Activated CD4-positive, alpha-beta T cell treated with anti-CD3 and anti-CD28 coated beads for 48 hours (primary cell): ENCODE measurements at regions not wholly inside any gene's neighbourhood (a gene's known extent, or its start where the extent isn't known, plus 50 kb on each side); places are given as distances from the start of the nearest gene placed in this dataset.
"Not testable (repeated sequence)": the region's sequence is repeated elsewhere in the genome, so short reads cannot be mapped to it uniquely, and the experiment has no call there.

ENCODE experiments used
- DNase-seq: peaks from one replicate; pipeline ENCODE4 v3.0.0-alpha.2; 2020

DNA sequence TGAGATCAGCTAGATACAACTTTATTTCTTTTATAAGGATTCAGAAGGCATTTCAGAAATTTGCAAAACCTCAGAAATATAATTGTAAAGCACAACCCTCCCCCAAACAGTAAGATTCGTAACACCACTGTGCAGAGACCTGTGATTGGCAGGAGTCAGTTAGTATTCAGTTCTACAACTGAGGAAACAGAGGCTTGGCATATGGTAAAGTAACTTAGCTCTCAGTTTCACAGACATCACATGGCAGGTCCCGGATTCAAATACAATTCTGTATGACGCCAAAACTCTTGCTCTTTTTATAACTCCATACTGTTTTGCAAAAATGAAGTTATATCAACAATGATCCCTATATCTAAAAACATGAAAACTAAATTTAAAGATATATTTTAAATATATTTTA lies 225.6 kb upstream of the LMCD1 start:
- DNase-seq = no peak

DNA sequence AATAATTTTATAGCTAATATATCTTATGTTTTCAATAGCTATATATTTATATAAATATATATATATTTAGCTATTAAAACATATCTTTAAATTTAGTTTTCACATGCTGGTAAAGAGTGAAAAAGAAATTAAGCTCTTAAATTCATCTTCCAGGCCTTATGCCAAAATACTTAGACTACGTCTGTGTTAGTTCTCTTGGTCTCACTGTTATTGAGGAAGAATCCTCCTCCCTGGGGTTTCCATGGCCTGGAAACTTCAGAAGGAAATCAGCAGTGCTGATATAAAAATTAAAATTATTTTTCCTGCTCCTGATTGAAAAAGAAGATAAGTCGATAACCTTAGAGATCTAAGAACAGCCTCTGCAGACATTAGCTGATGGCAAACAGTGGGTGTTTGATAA lies 225.1 kb upstream of the LMCD1 start:
- DNase-seq = no peak

DNA sequence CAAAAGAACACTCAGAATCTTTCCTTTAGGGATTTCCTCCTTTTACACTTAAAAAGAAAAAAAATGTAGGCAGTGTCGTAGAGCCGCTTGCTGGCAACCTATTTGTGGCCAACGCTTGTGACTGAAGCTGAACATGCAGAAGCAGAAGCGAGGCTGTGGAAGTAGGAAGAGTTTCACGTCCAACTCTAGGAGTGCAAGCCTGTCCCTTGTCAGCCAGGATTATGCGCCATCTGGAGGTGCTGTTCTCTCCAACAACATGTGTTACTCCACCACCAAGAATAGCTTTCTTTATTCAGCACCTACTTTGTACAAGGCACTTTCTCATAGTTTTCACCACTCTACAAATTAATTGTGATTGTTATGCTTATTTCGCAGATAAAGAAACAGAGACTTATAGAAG lies 223.2 kb upstream of the LMCD1 start:
- DNase-seq = no peak

DNA sequence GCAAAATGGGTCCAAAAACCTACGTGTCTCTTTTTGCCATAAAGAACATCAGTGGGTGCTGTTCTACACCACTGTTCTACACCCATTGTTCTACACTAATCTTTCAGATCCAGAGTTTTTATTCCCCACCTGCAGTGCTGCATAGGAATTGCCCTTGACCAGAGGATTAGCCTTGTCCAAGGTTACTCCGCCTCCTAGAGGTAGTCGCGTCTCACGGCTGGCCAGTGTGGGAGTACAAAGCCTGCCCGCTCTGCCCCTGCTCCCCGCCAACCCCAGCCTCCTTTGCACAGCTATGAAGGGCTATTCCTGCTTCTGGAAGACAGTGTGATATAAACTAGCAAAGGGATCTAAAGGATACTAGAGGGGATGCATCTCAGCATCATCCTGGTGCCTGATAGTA lies 222.1 kb upstream of the LMCD1 start:
- DNase-seq = no peak

DNA sequence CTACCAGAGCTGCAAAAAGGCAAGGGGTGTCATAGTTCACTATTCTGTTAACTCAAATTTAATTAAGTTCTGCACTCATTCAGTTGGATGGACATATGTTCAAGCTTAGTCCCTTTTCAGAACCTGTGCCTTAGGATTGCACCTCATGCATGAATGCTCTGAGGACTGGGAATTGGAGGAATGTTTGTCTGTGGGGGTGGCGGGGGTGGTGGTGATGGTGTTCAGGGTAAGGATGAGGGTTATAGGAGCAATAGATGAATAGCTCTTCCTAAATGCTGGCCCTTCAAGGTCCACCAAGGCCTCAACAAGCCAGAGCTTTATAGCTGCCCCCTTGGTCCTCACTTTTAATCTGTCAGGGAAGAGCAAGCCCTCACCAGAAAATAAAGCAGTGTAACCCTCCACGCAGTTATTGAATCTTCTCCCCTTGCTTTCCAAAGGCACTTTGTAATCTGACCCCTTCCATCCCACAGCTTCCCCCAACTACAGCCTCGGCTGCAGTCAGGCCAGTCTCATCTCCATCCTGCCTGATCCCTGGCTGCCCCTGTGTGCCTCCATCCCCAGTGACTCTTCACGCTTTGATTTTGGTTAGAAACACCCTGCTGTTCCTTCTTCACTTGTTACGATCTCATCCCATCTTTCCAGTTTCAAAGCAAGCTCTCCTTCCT lies 221.6 kb upstream of the LMCD1 start:
- no peak for DNase-seq

DNA sequence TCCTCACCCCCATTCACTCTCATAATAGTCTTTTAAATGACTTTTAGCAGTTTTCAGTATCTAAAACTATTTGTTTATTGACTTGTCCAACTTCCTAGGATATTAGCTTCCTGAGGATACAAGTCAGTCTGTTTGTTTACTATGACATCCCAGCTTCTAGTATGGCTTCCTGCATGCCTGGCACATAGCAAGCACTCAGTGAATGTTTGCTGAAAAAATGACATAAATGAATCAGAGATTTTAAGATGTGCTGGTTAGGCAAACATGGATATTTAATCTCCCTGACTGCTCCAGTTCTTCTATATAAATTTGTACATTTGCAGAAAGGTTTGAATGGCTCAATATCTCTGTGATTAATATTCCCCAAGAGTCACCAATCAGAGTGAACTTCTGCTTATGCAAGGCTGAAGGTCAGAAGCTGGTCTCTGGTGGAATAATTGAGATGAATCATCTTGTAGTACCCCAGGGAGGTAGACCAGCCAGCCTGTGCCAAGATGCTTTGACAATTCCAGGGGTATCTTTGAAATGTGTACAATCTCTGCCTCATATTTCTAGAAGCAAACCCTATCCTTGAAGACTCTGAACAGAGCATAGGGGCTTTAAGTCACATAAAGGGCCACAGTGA lies 219.0 kb upstream of the LMCD1 start:
- no peak for DNase-seq

DNA sequence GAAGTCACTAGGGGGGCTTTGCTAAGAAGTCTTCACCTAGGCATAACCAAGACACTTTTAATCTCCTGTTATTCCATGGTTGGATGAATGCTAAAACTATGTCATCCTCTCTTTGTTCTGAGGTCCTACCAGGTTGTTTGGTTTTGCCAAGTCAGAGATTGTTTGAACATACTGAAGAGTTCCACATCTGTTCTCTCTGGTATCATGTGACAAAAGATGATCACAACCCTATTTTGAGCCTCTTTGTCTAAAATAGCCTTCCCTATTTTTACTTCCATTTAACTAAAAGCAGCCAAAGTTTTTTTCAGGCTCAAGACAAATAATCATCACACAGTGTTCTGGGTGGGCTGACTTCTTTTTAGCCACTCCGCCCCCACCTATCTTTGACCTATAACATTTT lies 218.4 kb upstream of the LMCD1 start:
- DNase-seq = no peak

DNA sequence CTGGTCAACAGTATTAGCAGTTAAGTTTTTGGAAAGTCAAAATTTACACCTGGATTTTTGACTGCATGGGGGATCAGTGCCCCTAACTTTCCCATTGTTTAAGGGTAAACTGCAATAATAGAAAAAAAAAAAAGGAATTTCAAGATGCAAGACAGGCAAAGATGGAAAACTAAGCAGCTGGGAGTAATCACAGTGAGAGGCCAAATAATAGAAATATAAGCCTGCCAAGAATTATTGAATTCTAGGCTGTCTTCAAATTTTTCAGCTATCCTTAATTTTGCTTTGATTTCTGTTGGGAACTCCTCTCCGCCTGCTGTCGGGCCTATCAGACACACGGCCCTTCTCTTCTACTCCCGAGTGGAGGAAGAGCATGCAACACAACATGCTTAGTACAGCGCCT lies 215.5 kb upstream of the LMCD1 start:
- no peak for DNase-seq

DNA sequence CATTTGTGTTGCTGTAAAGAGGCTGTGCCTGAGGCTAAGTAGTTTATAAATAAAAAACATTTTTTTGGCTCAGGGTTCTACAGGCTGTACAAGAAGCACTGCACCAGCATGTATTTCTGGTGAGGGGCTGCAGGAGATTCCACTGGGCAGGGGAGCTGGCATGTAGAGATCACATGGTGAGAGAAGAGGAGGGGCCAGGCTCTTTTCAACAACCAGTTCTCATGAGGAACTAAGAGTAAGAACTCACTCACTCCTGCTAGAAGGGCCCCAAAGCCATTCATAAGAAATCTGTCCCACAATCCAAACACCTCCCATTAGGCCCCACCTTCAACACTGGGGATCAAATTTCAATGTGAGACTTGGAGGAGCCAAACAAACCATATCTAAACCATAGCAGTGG lies 214.9 kb upstream of the LMCD1 start:
- no peak for DNase-seq

DNA sequence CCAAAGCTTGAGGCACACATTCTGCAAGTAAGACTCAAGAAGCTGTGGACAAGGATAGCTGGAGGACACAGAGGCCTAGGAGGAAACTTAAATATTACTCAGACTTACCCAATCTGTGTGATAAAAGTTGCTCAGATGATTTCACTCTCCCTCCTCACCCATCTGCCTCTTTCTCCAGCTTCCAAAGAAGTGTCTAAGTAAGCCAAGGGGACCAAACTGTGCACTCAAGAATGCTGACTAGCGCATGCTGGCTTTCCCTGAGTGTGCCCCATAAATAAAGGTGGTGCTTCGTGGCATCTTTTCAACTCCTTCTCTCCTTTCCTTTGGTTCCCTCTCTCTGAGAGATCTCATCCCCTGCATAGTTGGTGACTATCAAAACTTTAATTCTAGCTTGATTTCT lies 211.0 kb upstream of the LMCD1 start:
- DNase-seq = no peak

DNA sequence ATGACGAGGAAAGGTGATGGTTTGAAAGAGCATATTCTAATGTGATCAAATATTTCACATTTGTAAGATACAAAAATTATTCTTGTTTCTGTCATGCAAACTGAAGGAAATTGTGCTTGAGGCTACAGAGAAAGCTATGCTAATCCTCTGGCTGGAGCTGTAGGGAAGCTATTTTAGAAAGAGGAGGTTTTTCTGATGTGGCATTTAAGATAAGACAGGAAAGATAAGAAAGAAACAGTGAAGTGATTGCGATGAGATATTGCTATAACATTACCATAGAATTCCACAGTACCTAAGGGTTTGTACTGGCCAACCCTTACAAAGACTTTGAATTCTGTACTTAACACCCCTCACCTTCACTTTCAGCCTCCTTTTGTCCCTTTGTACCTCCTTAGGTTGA lies 205.2 kb upstream of the LMCD1 start:
- no peak for DNase-seq

DNA sequence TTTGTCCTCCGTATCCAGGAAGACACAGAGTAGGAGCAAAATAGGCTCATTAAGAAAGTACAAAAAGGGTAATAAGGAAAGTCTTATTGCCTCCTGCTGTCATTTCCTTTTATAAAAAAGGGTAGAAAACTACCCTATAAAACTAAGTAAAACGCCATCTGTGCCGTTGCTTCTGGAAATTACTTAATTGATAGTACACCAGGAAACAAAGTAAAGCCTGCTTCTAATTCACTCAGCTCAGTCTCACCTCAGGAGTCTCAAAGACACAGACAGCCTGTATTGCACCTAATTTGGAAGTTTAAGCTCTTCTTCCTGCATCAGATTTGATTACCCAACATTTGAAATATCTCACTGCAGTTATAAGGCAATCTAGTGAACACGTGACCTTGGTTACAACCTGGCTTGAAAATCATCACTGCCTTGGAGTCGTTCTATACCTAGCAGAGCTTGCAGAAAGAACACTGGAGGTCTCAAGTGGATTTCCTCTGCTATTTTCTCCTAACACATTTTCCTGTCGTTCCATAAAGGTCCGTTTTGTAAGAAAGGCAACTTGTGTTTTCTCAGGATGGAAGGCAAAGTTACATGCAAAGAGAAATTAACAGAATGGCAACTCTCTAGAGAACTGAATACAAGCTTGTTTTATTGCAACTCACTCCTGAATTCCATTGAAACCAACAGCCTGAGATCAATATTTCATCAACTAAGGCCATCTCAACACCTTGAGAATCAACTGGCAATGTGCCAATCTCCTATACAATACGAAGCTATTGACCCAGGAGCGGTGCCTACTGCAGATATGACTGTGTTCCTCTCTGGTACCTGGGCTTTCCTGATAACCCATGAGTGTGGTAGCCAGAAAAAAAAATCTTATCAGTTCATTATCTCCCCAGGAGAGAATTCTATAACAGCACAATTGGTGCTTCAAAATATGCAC lies 203.3 kb upstream of the LMCD1 start:
- DNase-seq = no peak

DNA sequence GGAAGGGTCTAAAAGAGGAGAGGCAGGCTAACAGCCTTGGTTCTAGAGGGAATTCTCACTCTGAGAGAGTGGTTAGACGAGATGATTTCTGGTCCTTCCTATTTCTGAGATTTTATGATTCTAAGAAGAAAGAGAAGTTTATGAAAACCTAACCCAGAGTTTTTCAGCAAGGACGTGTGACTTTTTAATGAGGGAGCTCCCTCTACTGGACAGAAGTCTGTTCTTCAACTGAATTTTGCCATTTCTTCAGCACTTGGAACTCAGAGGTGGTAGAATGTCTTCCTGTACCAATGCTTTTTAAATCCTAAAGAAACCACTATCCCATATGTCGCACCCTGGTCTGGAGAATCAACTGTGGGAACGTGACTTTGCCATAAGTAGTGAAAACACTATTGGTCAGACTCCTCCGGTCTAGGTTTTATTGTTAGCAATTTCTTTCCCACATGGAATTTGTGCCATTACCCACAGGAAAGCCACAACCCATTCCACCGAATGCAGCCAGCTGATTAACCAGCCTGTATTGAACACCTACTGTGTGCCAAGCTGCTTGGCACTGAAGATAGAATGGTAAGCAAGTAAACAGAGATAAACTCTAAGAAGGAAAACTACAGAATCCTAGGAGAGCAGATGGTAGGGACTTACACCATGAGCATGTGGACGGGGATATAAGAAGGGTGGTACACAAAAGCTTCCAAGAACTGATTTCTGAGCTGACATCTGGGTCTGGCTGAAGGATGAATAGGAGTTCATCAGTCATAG lies 199.5 kb upstream of the LMCD1 start:
- DNase-seq = no peak

DNA sequence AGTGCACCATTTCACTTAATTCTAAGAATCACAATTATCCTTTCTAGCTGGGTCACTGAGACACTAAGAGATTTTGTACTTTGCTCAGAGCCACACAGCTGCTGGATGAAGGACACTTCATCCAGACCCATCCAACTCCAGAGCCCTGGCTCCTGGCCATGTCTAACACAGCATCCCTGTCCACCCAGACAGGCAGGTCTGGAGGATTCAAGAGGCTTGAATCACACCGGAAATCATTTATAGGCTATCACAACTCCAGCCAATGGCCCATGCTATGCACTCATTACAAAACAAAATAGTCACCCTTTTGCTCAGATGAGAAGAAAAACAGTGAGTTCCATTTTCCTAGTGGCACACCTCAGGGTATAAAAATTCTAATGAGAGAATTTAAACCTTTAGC lies 198.2 kb upstream of the LMCD1 start:
- DNase-seq = no peak

DNA sequence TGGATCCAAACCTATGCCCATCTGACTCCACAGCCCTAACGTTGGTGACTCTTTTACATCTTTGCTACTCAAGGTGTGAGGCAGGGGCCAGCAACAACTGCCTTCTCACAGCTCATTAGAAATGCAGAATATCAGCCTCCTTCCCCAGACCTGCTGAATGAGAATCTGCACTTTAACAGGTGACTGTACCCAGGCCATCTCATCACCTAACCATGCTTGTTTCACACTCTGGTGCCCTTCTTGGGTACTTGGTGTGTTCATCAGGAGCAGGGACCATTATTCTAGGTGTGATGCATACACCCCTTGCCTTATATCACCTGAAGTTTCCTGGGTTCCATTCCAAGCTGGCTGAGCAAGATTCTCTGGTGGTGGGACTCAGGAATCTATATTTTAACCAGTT lies 196.3 kb upstream of the LMCD1 start:
- DNase-seq = no peak

DNA sequence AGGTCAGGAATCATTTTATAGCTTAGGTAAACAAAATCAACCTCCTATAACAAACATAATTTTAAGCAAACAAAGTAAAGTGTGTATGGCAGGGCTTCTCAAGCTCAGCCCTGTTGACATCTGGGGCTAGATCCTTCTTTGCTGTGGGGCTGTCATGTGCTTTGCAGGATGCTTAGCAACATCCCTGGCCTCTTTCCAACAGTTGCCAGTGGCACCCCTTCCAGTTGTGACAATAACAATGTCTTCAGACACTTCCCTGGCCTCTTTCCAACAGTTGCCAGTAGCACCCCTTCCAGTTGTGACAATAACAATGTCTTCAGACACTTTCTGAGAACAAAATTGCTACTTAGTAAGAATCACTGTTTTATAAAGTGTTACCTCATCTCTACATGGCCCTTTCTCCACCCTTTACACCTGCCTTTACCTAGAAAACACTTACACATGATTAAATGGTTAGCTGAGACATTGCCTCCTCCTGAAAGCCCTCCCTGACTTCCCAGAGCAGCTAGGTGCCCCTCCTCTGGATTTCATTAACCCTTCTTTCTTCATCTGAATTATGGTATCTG lies 194.0 kb upstream of the LMCD1 start:
- no peak for DNase-seq

DNA sequence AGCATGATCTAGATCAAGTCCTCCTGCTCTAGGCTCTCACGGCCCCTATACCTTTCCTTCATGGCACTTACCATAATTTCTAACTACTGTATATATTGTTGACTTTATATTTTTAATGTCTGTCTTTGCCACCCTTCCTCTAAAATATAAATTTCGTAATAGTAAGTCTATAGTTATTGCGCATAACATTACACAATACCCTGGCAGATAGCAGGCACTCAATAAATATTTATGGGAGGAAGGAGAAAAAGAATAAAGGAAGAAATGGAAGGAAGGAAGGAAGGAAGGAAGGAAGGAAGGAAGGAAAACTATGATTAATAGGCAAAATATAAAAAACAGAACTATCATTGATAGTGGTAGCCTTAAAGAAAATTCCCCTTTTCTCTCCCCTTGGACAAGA lies 190.3 kb upstream of the LMCD1 start:
- no peak for DNase-seq

DNA sequence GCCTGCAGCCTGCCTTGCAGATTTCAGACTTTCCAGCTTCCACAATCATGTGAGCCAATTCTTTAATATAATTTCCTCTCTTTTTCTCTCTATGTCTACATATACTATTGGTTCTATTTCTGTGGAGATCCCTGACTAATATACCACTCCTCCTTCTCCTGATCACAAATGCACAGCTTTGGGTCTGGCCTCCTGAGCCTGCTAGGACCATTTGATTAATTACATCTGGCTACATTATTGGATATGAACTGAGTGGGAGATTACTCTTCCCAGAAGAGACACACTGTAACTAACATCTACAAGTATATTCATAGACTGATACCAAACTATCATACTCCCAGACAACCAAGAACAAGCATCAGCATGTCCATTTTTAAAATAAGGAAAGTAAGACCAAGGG lies 188.9 kb upstream of the LMCD1 start:
- no peak for DNase-seq

DNA sequence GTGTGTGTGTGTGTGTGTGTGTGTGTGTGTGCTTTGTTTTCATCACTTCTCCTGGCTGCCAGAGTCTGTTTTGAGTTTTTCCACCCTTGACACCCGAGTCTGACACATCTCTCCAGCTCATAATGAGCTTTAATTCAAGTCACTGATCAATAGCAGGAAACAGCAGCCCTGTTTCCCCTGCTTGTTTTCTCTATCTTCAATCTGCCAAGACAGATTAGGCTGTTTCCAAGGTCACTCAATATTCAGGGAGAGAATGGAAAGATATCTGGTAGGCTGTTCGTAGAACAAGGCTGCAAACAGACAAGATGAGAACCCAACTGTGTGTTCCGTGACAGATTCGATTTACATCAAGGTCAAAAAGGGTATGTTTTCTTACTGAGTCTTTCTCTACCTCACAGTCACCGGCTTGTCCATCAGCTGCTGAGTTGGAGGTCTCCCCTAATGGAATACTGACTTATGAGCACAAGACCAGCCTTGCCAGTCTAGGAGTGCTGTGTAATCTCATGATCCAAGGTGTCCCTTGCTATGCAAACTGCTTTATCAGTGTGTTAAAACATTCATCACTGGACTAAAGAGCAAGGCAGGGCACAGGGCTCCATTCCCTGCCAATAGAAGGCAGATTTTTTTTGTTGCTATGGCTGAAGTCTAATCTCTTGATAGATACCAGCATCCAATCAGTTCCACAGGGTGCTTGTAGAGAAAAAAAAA lies 187.9 kb upstream of the LMCD1 start:
- no peak for DNase-seq

DNA sequence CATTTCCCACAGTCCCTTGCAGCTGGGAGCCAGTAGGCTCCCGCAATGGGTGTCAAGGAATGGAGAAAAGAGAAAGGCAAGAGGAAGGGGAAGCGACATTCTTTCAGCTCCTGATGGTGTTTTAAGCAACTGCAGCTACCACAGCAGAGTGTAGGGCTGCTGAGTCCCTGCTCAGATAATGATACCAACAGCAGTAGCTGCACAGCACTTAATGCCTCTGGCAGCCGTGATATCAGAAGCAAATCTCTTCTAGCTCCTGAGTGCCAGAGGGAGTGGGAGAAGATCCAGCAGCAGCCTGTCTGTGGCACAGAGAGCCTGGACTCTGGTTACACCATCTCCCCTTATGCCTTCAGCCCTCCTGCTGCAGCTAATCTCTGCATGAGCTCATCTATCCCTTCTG lies 186.1 kb upstream of the LMCD1 start:
- DNase-seq = not testable (repeated sequence)

DNA sequence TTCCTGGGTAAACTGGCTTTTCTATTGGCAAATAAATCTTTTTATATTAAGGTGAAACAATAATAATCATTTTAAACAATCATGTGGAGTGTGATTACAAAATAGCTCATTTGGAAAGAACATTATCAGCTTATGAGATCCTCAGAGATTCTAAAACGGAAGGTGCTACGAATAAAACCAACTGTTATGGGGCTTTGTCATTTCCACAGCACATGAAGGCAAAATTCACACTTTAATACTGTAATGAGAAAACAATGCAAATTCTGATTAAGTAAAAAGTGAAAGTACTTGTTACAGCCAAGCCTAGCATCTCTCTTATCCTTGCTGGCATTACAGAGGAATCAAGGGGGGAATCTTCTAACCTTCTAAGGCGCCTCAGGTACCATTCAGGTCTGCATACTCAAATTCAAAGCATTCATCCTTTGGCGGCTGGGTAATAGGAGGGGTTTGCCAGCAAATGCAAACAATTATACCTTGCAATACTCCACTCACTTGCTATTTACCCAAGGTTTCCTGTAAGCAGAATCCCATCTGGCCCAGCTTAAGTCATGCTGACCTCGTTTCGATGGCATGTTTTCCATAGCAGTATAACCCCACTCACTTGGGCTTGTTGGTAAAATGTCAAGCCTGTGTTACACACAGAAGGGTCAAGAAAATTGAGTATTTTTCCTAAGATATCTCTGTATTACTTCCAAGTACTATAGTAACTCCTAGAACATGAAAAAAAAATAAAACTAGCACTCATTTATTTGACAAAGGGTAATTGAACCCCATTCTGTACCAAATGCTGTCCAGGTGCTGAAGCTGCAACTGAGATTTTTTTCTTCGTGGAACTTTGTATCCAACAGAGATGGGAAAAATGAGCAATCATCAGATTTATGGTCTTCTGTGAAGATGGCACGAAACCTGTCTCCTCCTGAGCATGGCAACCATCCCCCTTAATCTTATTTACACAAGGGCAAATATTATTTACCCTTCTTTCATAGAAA lies 183.7 kb upstream of the LMCD1 start:
- no peak for DNase-seq
